Left lung (tissue), 4 donors: ENCODE measurements at regions not wholly inside any gene's neighbourhood (a gene's known extent, or its start where the extent isn't known, plus 50 kb on each side); places are given as distances from the start of the nearest gene placed in this dataset.

Source experiments
- ATAC-seq: fragments of 200-7000 bp; cut with Tn5 transposase; one replicate; pipeline ENCODE4 v1.9.1; 2020; ENCODE audit warnings: moderate library complexity
- DNase-seq, 4 donors: peaks; one replicate each; pipeline ENCODE4 v3.0.0-alpha.2; 2013 to 2020
- H3K27ac ChIP-seq, 2 donors: fragments of 200-600 bp; sonication (generic) in 1 of 2; one replicate each; pipeline versions ENCODE4 v1.5.0 to v1.8.0; 2020 to 2021
- H3K27me3 ChIP-seq, 2 donors: fragments of 200-600 bp; sonication (generic) in 1 of 2; one replicate each; pipeline versions ENCODE4 v1.5.0 to v1.8.0; 2020 to 2021
- H3K36me3 ChIP-seq, 2 donors: fragments of 200-600 bp; sonication (generic) in 1 of 2; one replicate each; pipeline versions ENCODE4 v1.5.0 to v1.8.0; 2020 to 2021
- H3K4me1 ChIP-seq, 2 donors: fragments of 200-600 bp; one replicate each; pipeline ENCODE4 v1.8.0; 2021
- H3K4me3 ChIP-seq, 2 donors: fragments of 200-600 bp; sonication (generic) in 1 of 2; one replicate each; pipeline versions ENCODE4 v1.5.0 to v1.8.0; 2020 to 2021; ENCODE audit warnings: mild to moderate bottlenecking in 1 of 2
- H3K9me3 ChIP-seq, 2 donors: fragments of 200-600 bp; sonication (generic) in 1 of 2; one replicate each; pipeline versions ENCODE4 v1.5.0 to v1.8.0; 2020 to 2021
- intact Hi-C, 2 donors: fragments of 100-400 bp; cut with DNase I; formaldehyde crosslinking; loops; one replicate each; pipeline versions ENCODE4 v1.11.2 to v1.14.2; 2022
- TF ChIP-seq, protein P1 (sequence below), 2 donors: fragments of 200-600 bp; sonication (generic) in 1 of 2; IDR thresholded peaks; one replicate each; pipeline versions ENCODE4 v1.5.0 to v1.8.0; 2021; ENCODE audit warnings: antibody characterized with exemption in 2 of 2
- donor health status: DM: no; HTN: yes; CAD: no.
- donor health status: DM: no; HTN: no; CAD: no.

DNA sequence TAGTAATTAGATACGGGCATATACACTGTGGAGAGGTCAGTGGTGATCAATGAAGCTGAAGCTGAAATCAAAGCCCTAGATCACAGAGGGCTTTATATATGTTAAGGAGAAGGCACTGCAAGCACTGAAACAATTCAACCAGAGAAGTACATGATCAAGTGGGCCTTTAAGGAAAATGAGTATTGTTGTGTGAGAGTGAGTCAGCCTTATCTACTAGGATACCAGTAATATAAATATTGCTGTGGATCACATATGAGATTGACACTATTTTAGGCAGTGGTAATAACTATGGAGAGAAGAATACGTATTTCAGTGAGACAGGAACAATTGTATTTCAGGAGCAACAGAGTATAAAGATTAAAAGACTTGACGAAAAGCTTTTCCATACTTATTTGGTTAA, 1172.2 kb upstream of the GJE1 start:
- Histone ChIP-seq H3K4me1 (no peaks in the 10 kb centered on the region), H3K27me3 (no peaks in the 10 kb centered on the region), H3K36me3 (no peaks in the 10 kb centered on the region), H3K9me3 (no peaks in the 10 kb centered on the region), H3K27ac (no peak overlapping the region), H3K4me3 (no peak overlapping the region)
- ATAC-seq (no peak), DNase-seq (no peak)
- intact Hi-C loops, result no loop called here
- TF ChIP-seq, protein P1, sequence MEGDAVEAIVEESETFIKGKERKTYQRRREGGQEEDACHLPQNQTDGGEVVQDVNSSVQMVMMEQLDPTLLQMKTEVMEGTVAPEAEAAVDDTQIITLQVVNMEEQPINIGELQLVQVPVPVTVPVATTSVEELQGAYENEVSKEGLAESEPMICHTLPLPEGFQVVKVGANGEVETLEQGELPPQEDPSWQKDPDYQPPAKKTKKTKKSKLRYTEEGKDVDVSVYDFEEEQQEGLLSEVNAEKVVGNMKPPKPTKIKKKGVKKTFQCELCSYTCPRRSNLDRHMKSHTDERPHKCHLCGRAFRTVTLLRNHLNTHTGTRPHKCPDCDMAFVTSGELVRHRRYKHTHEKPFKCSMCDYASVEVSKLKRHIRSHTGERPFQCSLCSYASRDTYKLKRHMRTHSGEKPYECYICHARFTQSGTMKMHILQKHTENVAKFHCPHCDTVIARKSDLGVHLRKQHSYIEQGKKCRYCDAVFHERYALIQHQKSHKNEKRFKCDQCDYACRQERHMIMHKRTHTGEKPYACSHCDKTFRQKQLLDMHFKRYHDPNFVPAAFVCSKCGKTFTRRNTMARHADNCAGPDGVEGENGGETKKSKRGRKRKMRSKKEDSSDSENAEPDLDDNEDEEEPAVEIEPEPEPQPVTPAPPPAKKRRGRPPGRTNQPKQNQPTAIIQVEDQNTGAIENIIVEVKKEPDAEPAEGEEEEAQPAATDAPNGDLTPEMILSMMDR (IDR thresholded peaks at IDR 0.05), result no peak

DNA sequence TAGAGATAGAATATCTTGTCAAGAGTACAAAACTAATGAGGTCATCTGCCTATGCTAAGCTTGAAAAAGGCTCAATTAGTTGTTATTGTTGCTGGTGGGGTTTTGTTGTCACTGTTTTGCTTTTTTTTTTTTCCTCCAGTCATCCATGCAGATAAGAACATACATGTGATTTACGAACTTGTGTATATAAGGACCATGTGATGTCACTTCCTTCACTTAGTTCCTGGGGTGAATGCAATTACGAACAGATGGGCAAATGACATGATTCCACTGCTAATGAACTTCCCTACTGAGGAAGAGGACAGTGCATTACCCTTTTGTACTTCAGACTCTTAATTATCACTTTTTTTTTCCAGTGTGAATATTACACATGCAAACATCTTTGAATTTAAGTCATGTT, 1175.3 kb upstream of the GJE1 start:
- intact Hi-C loops, result no loop called here
- Histone ChIP-seq H3K27ac (no peak overlapping the region), H3K27me3 (no peaks in the 10 kb centered on the region), H3K4me3 (no peak overlapping the region), H3K9me3 (no peaks in the 10 kb centered on the region), H3K36me3 (no peaks in the 10 kb centered on the region), H3K4me1 (no peaks in the 10 kb centered on the region)
- TF ChIP-seq, protein P1 (IDR thresholded peaks at IDR 0.05), result no peak
- no peak for DNase-seq
- ATAC-seq, result no peak

DNA sequence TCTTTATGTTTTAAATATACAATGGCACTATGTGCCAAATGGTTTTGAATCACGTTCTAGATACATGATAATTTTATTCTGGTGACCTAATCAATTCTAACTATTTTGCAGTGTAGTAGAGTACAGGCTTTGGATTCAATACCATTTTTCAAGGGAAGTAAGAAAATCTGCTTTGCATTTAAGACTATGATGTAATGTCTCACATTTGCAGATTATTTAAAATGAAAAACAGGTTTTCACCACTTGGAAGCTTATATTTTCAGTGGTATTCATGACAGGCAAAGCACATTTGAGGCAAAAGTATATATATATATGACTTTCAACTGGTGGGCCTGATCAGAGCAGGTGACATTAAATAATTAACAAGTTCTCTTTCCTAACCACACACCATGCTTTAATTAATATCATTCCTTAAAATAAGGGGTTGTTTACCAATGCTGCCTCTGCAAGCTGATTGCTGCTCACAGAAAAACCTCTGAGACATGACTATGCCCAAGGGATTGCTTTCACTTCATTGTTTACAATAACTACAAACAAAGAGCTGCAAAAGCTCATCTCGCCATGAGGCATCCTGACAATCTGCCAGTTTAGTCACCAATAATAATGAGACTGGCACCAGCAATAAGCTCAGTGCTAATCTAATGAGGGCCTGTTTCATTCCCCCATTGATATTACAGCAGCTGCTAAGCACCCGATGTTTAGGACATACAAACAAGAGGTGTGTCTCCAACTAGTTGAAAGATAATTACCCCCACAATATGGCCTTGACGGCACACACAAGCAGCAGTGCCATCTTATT, 1176.0 kb upstream of the GJE1 start:
- Histone ChIP-seq H3K4me1 (no peaks in the 10 kb centered on the region), H3K9me3 (no peaks in the 10 kb centered on the region), H3K36me3 (no peaks in the 10 kb centered on the region), H3K4me3 (no peak overlapping the region), H3K27me3 (no peaks in the 10 kb centered on the region), H3K27ac (no peak overlapping the region)
- intact Hi-C loops, result no loop called here
- DNase-seq (no peak), ATAC-seq (no peak)
- TF ChIP-seq, protein P1 (IDR thresholded peaks at IDR 0.05), result no peak

DNA sequence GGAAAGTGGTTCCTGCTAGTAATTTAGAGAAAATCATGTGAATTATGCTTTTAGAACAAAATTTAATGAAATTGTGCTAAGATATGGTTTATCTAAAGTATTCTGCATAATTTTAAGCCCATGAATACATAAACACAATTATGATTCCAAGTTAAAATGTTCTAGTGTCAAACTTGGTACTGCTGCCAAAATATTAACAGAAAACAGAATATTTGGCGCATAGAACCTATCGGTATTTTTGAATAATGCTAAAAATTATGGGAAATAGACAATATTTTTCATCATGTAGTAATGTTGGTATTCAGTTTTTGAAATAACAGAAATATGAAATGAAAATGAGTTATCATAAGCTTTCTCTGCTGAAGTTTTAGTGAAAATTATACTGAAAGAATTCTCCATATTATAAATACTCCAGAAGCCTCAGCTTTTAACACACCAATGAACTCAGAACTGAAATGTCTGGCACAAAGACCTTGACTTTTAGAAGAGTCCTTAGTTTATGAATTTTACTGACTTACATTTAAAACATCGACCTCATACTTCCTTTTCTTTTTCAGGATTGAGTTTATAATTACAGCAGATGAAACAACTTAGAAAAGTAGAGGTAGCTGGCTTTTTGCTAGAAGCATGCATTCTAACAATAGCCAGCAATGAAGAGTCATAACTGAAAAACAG, 1192.3 kb upstream of the GJE1 start:
- DNase-seq, result no peak
- Histone ChIP-seq H3K9me3 (peaks cover 0 to 12% of the 10 kb centered on the region in 2 donors), H3K27ac (no peak overlapping the region), H3K27me3 (no peaks in the 10 kb centered on the region), H3K36me3 (no peaks in the 10 kb centered on the region), H3K4me1 (no peaks in the 10 kb centered on the region), H3K4me3 (no peak overlapping the region)
- ATAC-seq, result no peak
- TF ChIP-seq, protein P1 (IDR thresholded peaks at IDR 0.05), result no peak
- intact Hi-C loops, result no loop called here

DNA sequence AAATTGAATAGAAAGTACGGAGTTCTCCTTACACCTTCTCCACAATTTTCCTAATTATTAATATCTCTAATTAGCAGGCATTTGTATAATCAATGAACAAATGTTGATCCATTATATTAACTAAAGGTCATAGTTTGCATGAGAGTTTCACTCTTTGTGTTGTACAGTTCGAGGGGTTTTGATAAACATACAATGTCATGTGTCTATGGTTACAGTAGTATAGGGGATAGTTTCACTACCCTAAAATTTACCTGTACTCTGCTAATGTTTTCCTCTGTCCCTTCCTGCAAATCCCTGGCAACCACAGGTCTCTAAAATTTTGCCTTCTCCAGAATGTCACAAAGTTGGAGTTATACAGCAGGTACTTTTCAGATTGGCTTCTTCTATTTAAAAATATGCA, 1199.8 kb upstream of the GJE1 start:
- intact Hi-C loops, result no loop called here
- Histone ChIP-seq H3K4me3 (no peak overlapping the region), H3K27ac (no peak overlapping the region), H3K4me1 (no peaks in the 10 kb centered on the region), H3K9me3 (no peaks in the 10 kb centered on the region), H3K36me3 (no peaks in the 10 kb centered on the region), H3K27me3 (no peaks in the 10 kb centered on the region)
- DNase-seq (no peak), ATAC-seq (no peak)
- TF ChIP-seq, protein P1 (IDR thresholded peaks at IDR 0.05), result no peak
